ENCODE measurements at regions not wholly inside any gene's neighbourhood (a gene's known extent, or its start where the extent isn't known, plus 50 kb on each side); places are given as distances from the start of the nearest gene placed in this dataset.

GRCh38 chr21:20259031-20259867 is 739.0 kb upstream of the NCAM2 start:
- H3K27me3 ChIP-seq, result no peaks in the 10 kb centered on the region
- H3K4me3 ChIP-seq, result no peak overlapping the region
- no peak for DNase-seq (ENCODE audit: extremely low spot score)
- H3K4me1 ChIP-seq, result peaks cover 0 to 5% (median 0%) of the 10 kb centered on the region in 4 donors
- 64% methylated on average over 7 of the region's 7 CpGs for WGBS
- H3K9me3 ChIP-seq, result no peaks in the 10 kb centered on the region
- intact Hi-C loops (cut with DNase I), result no loop called here
- H3K27ac ChIP-seq (replicated peaks in 1 of 4), result no peak overlapping the region
- no peaks in the 10 kb centered on the region for H3K36me3 ChIP-seq
- TF ChIP-seq POLR2A (IDR thresholded peaks at IDR 0.05; ENCODE audit: low read depth) (no peak), EP300 (IDR thresholded peaks at IDR 0.05) (no peak), POLR2AphosphoS5 (IDR thresholded peaks at IDR 0.05) (no peak), CTCF (IDR thresholded peaks at IDR 0.05) (no peak)

DNA sequence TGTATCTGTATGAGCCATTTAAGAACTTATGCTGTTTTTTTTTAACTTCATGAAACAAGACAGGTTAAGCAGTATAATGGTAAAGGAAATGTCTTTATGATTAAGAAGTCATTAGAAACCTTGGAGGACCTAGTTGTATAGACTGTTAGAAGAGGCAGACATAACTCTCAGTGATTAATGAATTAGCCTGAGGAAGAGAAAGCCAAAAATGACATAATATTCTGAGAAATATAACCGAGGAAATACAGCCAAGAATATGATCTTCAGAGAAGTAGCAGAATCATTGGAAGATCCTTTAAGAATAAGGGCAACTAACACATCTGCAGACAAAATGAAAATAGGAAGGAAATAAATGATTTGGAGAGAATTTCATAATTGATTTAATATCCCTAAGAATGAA is 738.1 kb upstream of the NCAM2 start:
- Histone ChIP-seq H3K4me3 (no peak overlapping the region), H3K9me3 (no peaks in the 10 kb centered on the region), H3K4me1 (peaks cover 0 to 5% (median 0%) of the 10 kb centered on the region in 4 donors), H3K36me3 (no peaks in the 10 kb centered on the region), H3K27me3 (no peaks in the 10 kb centered on the region), H3K27ac (replicated peaks in 1 of 4) (no peak overlapping the region)
- intact Hi-C loops (cut with DNase I), result no loop called here
- TF ChIP-seq POLR2AphosphoS5 (IDR thresholded peaks at IDR 0.05), result no peak
- no peak for TF ChIP-seq EP300 (IDR thresholded peaks at IDR 0.05)
- TF ChIP-seq CTCF (IDR thresholded peaks at IDR 0.05), result no peak
- no peak for TF ChIP-seq POLR2A (IDR thresholded peaks at IDR 0.05; ENCODE audit: low read depth)
- DNase-seq (ENCODE audit: extremely low spot score), result no peak
- WGBS, result 22% methylated on average over 1 of the region's 1 CpG

- intact Hi-C loops (cut with DNase I), result no loop called here
- no peaks in the 10 kb centered on the region for H3K27me3 ChIP-seq
- peaks cover 0 to 5% (median 0%) of the 10 kb centered on the region in 4 donors for H3K4me1 ChIP-seq
- H3K27ac ChIP-seq (replicated peaks in 1 of 4), result no peak overlapping the region
- DNase-seq (ENCODE audit: extremely low spot score), result no peak
- no peaks in the 10 kb centered on the region for H3K36me3 ChIP-seq
- H3K4me3 ChIP-seq, result no peak overlapping the region
- WGBS, result 68% methylated on average over 5 of the region's 5 CpGs
- no peaks in the 10 kb centered on the region for H3K9me3 ChIP-seq
- TF ChIP-seq POLR2AphosphoS5 (IDR thresholded peaks at IDR 0.05) (no peak), POLR2A (IDR thresholded peaks at IDR 0.05; ENCODE audit: low read depth) (no peak), CTCF (IDR thresholded peaks at IDR 0.05) (no peak), EP300 (IDR thresholded peaks at IDR 0.05) (no peak)
Observed at GRCh38 chr21:20261364-20261763, 736.8 kb upstream of the NCAM2 start.

GRCh38 chr21:20265707-20266440 is 732.3 kb upstream of the NCAM2 start:
- no peak for TF ChIP-seq CTCF (IDR thresholded peaks at IDR 0.05)
- TF ChIP-seq POLR2AphosphoS5 (IDR thresholded peaks at IDR 0.05), result no peak
- no peak for TF ChIP-seq POLR2A (IDR thresholded peaks at IDR 0.05; ENCODE audit: low read depth)
- no peak for TF ChIP-seq EP300 (IDR thresholded peaks at IDR 0.05)
- H3K27me3 ChIP-seq, result no peaks in the 10 kb centered on the region
- DNase-seq (ENCODE audit: extremely low spot score), result no peak
- H3K27ac ChIP-seq (replicated peaks in 1 of 4), result no peak overlapping the region
- no peaks in the 10 kb centered on the region for H3K36me3 ChIP-seq
- H3K9me3 ChIP-seq, result no peaks in the 10 kb centered on the region
- no peak overlapping the region for H3K4me3 ChIP-seq
- 87% methylated on average over 5 of the region's 5 CpGs for WGBS
- H3K4me1 ChIP-seq, result no peaks in the 10 kb centered on the region
- intact Hi-C loops (cut with DNase I), result no loop called here
